ENCODE measurements at regions not wholly inside any gene's neighbourhood (a gene's known extent, or its start where the extent isn't known, plus 50 kb on each side); places are given as distances from the start of the nearest gene placed in this dataset.

- H3K9me3 ChIP-seq: peaks cover 8% of the 10 kb centered on the region
- H3K4me1 ChIP-seq (ENCODE audit: low read depth): no peaks in the 10 kb centered on the region
- H3K36me3 ChIP-seq (ENCODE audit: low read depth): no peaks in the 10 kb centered on the region
- H3K4me3 ChIP-seq: no peak overlapping the region
- intact Hi-C loops (cut with DNase I, micrococcal nuclease): no loop called here
- DNase-seq: no peak
- TF ChIP-seq CTCF (IDR thresholded peaks at IDR 0.05): no peak
- no peak for ATAC-seq
These were observed 298.4 kb upstream of the ANKRD50 start for GRCh38 chr4:125010796-125011503.

GRCh38 chr4:125008676-125009075, 296.1 kb upstream of the ANKRD50 start:
- ATAC-seq: no peak
- DNase-seq: no peak
- no peaks in the 10 kb centered on the region for H3K4me1 ChIP-seq (ENCODE audit: low read depth)
- H3K36me3 ChIP-seq (ENCODE audit: low read depth): no peaks in the 10 kb centered on the region
- H3K4me3 ChIP-seq: no peak overlapping the region
- H3K9me3 ChIP-seq: peaks cover 8% of the 10 kb centered on the region
- no peak for TF ChIP-seq CTCF (IDR thresholded peaks at IDR 0.05)
- intact Hi-C loops (cut with DNase I, micrococcal nuclease): no loop called here

- no peak for DNase-seq
- Histone ChIP-seq H3K4me3 (no peak overlapping the region), H3K36me3 (ENCODE audit: low read depth) (no peaks in the 10 kb centered on the region), H3K9me3 (peaks cover 8% of the 10 kb centered on the region), H3K4me1 (ENCODE audit: low read depth) (no peaks in the 10 kb centered on the region)
- intact Hi-C loops (cut with DNase I, micrococcal nuclease): no loop called here
- no peak for TF ChIP-seq CTCF (IDR thresholded peaks at IDR 0.05)
- ATAC-seq: no peak
These were observed 292.1 kb upstream of the ANKRD50 start for GRCh38 chr4:125004676-125005075.

- Histone ChIP-seq H3K9me3 (peaks cover 8% of the 10 kb centered on the region), H3K4me3 (no peak overlapping the region), H3K36me3 (ENCODE audit: low read depth) (no peaks in the 10 kb centered on the region), H3K4me1 (ENCODE audit: low read depth) (no peaks in the 10 kb centered on the region)
- intact Hi-C loops (cut with DNase I, micrococcal nuclease): no loop called here
- TF ChIP-seq CTCF (IDR thresholded peaks at IDR 0.05): no peak
- no peak for DNase-seq
- ATAC-seq: no peak
These were observed 291.3 kb upstream of the ANKRD50 start for GRCh38 chr4:125003840-125004239.

- ATAC-seq (no peak), DNase-seq (no peak)
- H3K4me3 ChIP-seq: no peak overlapping the region
- no peaks in the 10 kb centered on the region for H3K4me1 ChIP-seq (ENCODE audit: low read depth)
- intact Hi-C loops (cut with DNase I, micrococcal nuclease): no loop called here
- no peak for TF ChIP-seq CTCF (IDR thresholded peaks at IDR 0.05)
- H3K9me3 ChIP-seq: no peaks in the 10 kb centered on the region
- H3K36me3 ChIP-seq (ENCODE audit: low read depth): no peaks in the 10 kb centered on the region
These were observed 285.5 kb upstream of the ANKRD50 start for GRCh38 chr4:124997991-124998390.

- intact Hi-C loops (cut with DNase I, micrococcal nuclease): no loop called here
- H3K9me3 ChIP-seq: no peaks in the 10 kb centered on the region
- no peaks in the 10 kb centered on the region for H3K36me3 ChIP-seq (ENCODE audit: low read depth)
- H3K4me1 ChIP-seq (ENCODE audit: low read depth): no peaks in the 10 kb centered on the region
- ATAC-seq: no peak
- DNase-seq: no peak
- no peak for TF ChIP-seq CTCF (IDR thresholded peaks at IDR 0.05)
- no peak overlapping the region for H3K4me3 ChIP-seq
These were observed 284.6 kb upstream of the ANKRD50 start for GRCh38 chr4:124997124-124997523.

All from mucosa of descending colon (tissue), 3 donors.